HG03095 (cell line): ENCODE measurements at regions not wholly inside any gene's neighbourhood (a gene's known extent, or its start where the extent isn't known, plus 50 kb on each side); places are given as distances from the start of the nearest gene placed in this dataset.

Source experiments
- ATAC-seq: cut with Tn5 transposase; IDR thresholded peaks from one replicate; pipeline ENCODE4 v1.9.1; 2021; ENCODE audit warnings: moderate library complexity; ENCODE audit not compliant: unreplicated experiment

- ATAC-seq, result no peak
Measured at GRCh38 chr13:78719367-78719766, 60.4 kb upstream of the OBI1 start.

GRCh38 chr13:78714717-78715116 is 55.8 kb upstream of the OBI1 start:
- no peak for ATAC-seq

DNA sequence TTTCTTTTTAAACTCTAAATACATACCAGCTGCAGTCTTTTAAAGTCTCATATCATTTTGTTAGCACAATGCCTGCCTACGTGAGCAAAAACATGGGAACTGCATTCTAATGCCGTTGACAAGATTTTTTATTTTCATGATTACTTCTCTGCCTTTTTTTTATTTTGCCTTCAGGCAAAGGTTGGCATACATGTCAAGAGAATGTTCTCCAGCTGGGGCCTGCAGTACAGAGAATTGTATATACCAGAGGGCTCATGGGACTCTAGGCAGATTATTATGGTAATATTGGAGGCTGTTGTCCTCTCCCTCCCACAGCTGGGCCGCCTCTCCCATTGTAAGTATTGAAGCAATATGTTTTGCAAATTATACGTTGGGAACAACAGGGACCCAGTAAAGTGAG is 53.9 kb upstream of the OBI1 start:
- no peak for ATAC-seq

DNA sequence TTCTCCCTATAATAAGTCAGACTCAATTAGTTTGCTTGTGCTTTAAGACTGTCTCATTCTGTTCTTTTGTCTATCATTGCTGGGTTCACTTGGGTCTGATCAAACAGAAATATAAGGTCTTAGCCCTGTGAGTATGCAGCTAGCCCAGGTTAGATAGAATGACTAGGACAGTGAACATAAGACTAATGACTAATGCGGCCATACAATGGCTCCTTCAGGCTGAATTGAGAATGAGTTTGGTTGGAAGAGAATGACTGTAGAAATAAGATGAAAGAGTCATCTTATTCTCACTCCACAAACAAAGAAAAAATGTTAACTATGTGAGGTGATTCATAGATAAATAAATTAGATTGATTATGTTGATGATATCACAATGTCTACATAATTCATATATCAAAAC is 50.1 kb upstream of the OBI1 start:
- ATAC-seq, result no peak
